Pancreas (tissue), 10 donors: ENCODE measurements at regions not wholly inside any gene's neighbourhood (a gene's known extent, or its start where the extent isn't known, plus 50 kb on each side); places are given as distances from the start of the nearest gene placed in this dataset.

Experiments
- ATAC-seq, 4 donors: fragments of 200-7000 bp; cut with Tn5 transposase; one replicate each; pipeline versions ENCODE4 v1.8.0 to v1.9.1; 2020; ENCODE audit warnings: mild to moderate bottlenecking in 4 of 4, moderate library complexity in 4 of 4
- DNase-seq, 6 donors: peaks; one replicate each; pipeline ENCODE4 v3.0.0-alpha.2; 2020
- FAIRE-seq: peaks from 2 replicates; lab custom pipeline; 2012; peaks lifted over from hg19 to GRCh38; lab: Jason Lieb, UNC
- H3K27ac ChIP-seq, 4 donors: fragments of 200-600 bp; sonication (generic); 1 replicate in 3 of 4; 2 replicates in 1 of 4; pipeline versions ENCODE4 v1.5.0 to v1.8.0; 2020
- H3K27me3 ChIP-seq, 4 donors: fragments of 200-600 bp; one replicate each; pipeline ENCODE4 v1.8.0; 2021
- H3K36me3 ChIP-seq, 3 donors: fragments of 200-600 bp; sonication (generic) in 1 of 3; one replicate each; pipeline versions ENCODE4 v1.5.0 to v1.8.0; 2020 to 2021
- H3K4me1 ChIP-seq, 3 donors: fragments of 200-600 bp; one replicate each; pipeline ENCODE4 v1.8.0; 2021
- H3K4me3 ChIP-seq, 4 donors: fragments of 200-600 bp; sonication (generic) in 2 of 4; one replicate each; pipeline versions ENCODE4 v1.5.0 to v1.8.0; 2020 to 2021
- H3K9me3 ChIP-seq, 4 donors: fragments of 200-600 bp; one replicate each; pipeline ENCODE4 v1.8.0; 2021
- CTCF ChIP-seq, 4 donors: fragments of 200-600 bp; sonication (generic) in 3 of 4; IDR thresholded peaks; one replicate each; pipeline versions ENCODE4 v1.5.0 to v1.8.0; 2021; ENCODE audit warnings: antibody characterized with exemption in 4 of 4
- WGBS, 2 donors: extraction: QIAGEN DNeasy Blood & Tissue Kit; methylation state at CpG; one replicate each; pipeline ENCODE4 v1.1.7; 2013; 5-methylcytosine and 5-hydroxymethylcytosine counted together
- intact Hi-C, 3 donors: fragments of 100-400 bp; cut with DNase I; formaldehyde crosslinking; loops; one replicate each; pipeline versions ENCODE4 v1.11.1 to v1.14.2; 2022
- donor health status: healthy with polysubstance abuse.
- donor health status: DM: no; HTN: no; CAD: no; lungs with moderate emphysema.
- donor health status: DM: no; HTN: no; CAD: no.
- donor health status: control.
- donor health status: control.
- donor health status: Bipolar disorder and iron deficiency.
- donor health status: DM: yes; HTN: yes; CAD: no.
- donor health status: DM: no; HTN: no; CAD: no.
- donor health status: DM: no; HTN: no; CAD: no.
- donor health status: DM: yes; HTN: yes; CAD: no.

- TF ChIP-seq CTCF (IDR thresholded peaks at IDR 0.05) = no peak
- no peak for DNase-seq
- intact Hi-C loops = no loop called here
- H3K27me3 ChIP-seq = no peaks in the 10 kb centered on the region
- no peaks in the 10 kb centered on the region for H3K9me3 ChIP-seq
- ATAC-seq = no peak
- H3K36me3 ChIP-seq = no peaks in the 10 kb centered on the region
- H3K27ac ChIP-seq = no peak overlapping the region
- H3K4me1 ChIP-seq = no peaks in the 10 kb centered on the region
- no peak overlapping the region for H3K4me3 ChIP-seq
- FAIRE-seq = no peak
These were observed 156.5 kb upstream of the USP15 start for GRCh38 chr12:62103748-62104147.

GRCh38 chr12:62106547-62107185, 153.5 kb upstream of the USP15 start:
- intact Hi-C loops = no loop called here
- WGBS, 2 donors = 56 to 60% methylated on average over 8 of the region's 8 CpGs

GRCh38 chr12:62113366-62114011, 146.7 kb upstream of the USP15 start:
- DNase-seq (peak in 1 of 6 donors; percentile 15), FAIRE-seq (no peak), ATAC-seq (no peak)
- H3K9me3 ChIP-seq = no peaks in the 10 kb centered on the region
- intact Hi-C loops = no loop called here
- no peaks in the 10 kb centered on the region for H3K27me3 ChIP-seq
- H3K4me1 ChIP-seq = no peaks in the 10 kb centered on the region
- no peak overlapping the region for H3K27ac ChIP-seq
- WGBS, 2 donors = 51 to 53% methylated on average over 10 of the region's 10 CpGs
- H3K36me3 ChIP-seq = no peaks in the 10 kb centered on the region
- no peak overlapping the region for H3K4me3 ChIP-seq
- no peak for TF ChIP-seq CTCF (IDR thresholded peaks at IDR 0.05)

More at GRCh38 chr12:62106547-62107185, 153.5 kb upstream of the USP15 start:
- no peak for DNase-seq
- Histone ChIP-seq H3K4me1 (no peaks in the 10 kb centered on the region), H3K27ac (no peak overlapping the region), H3K27me3 (no peaks in the 10 kb centered on the region), H3K36me3 (no peaks in the 10 kb centered on the region), H3K4me3 (no peak overlapping the region), H3K9me3 (no peaks in the 10 kb centered on the region)
- no peak for TF ChIP-seq CTCF (IDR thresholded peaks at IDR 0.05)
- ATAC-seq = no peak
- no peak for FAIRE-seq

GRCh38 chr12:62116986-62117385, 143.2 kb upstream of the USP15 start:
- intact Hi-C loops = no loop called here

More at GRCh38 chr12:62116986-62117385, 143.2 kb upstream of the USP15 start:
- Histone ChIP-seq H3K27ac (no peak overlapping the region), H3K36me3 (no peaks in the 10 kb centered on the region), H3K27me3 (no peaks in the 10 kb centered on the region), H3K4me1 (no peaks in the 10 kb centered on the region), H3K9me3 (no peaks in the 10 kb centered on the region), H3K4me3 (no peak overlapping the region)
- FAIRE-seq (no peak), ATAC-seq (no peak), DNase-seq (no peak)
- 63 to 78% methylated on average over 2 of the region's 2 CpGs for WGBS, 2 donors
- no peak for TF ChIP-seq CTCF (IDR thresholded peaks at IDR 0.05)
